Rectal smooth muscle tissue (tissue), 1 donor: ENCODE measurements at regions not wholly inside any gene's neighbourhood (a gene's known extent, or its start where the extent isn't known, plus 50 kb on each side); places are given as distances from the start of the nearest gene placed in this dataset.

Experiments
- H3K27ac ChIP-seq: one replicate; pipeline ENCODE4 v1.7.0; 2013; ENCODE audit warnings: low read depth, low read length, inconsistent platforms
- H3K27me3 ChIP-seq: one replicate; pipeline ENCODE4 v1.7.0; 2013; ENCODE audit warnings: low read length; ENCODE audit not compliant: control insufficient read depth, insufficient read depth
- H3K36me3 ChIP-seq: one replicate; pipeline ENCODE4 v1.7.0; 2013; ENCODE audit warnings: low read length; ENCODE audit not compliant: control insufficient read depth, insufficient read depth
- H3K4me1 ChIP-seq: one replicate; pipeline ENCODE4 v1.7.0; 2013; ENCODE audit warnings: low read length; ENCODE audit not compliant: control insufficient read depth, insufficient read depth
- H3K4me3 ChIP-seq: one replicate; pipeline ENCODE4 v1.7.0; 2013; ENCODE audit warnings: low read length
- H3K9ac ChIP-seq: one replicate; pipeline ENCODE4 v1.7.0; 2013; ENCODE audit warnings: low read length

GRCh38 chr10:85265121-85265520 is 936.7 kb downstream of the CCSER2 start:
- Histone ChIP-seq H3K4me1 (no peaks in the 10 kb centered on the region), H3K27me3 (no peaks in the 10 kb centered on the region)

GRCh38 chr10:85266808-85267207 is 938.4 kb downstream of the CCSER2 start:
- H3K4me3 ChIP-seq = no peak overlapping the region
- H3K27ac ChIP-seq = no peak overlapping the region
- no peak overlapping the region for H3K9ac ChIP-seq
- H3K27me3 ChIP-seq = no peaks in the 10 kb centered on the region
- no peaks in the 10 kb centered on the region for H3K36me3 ChIP-seq
- H3K4me1 ChIP-seq = no peaks in the 10 kb centered on the region

More at GRCh38 chr10:85265121-85265520, 936.7 kb downstream of the CCSER2 start:
- no peak overlapping the region for H3K27ac ChIP-seq
- no peak overlapping the region for H3K9ac ChIP-seq
- no peaks in the 10 kb centered on the region for H3K36me3 ChIP-seq
- H3K4me3 ChIP-seq = no peak overlapping the region

GRCh38 chr10:85280014-85280413 is 951.6 kb downstream of the CCSER2 start:
- H3K27me3 ChIP-seq = no peaks in the 10 kb centered on the region
- no peak overlapping the region for H3K27ac ChIP-seq
- H3K36me3 ChIP-seq = no peaks in the 10 kb centered on the region
- no peaks in the 10 kb centered on the region for H3K4me1 ChIP-seq
- H3K9ac ChIP-seq = no peak overlapping the region
- no peak overlapping the region for H3K4me3 ChIP-seq

- H3K4me3 ChIP-seq = no peak overlapping the region
- H3K27ac ChIP-seq = no peak overlapping the region
- no peaks in the 10 kb centered on the region for H3K4me1 ChIP-seq
- H3K27me3 ChIP-seq = no peaks in the 10 kb centered on the region
- H3K36me3 ChIP-seq = no peaks in the 10 kb centered on the region
- H3K9ac ChIP-seq = no peak overlapping the region
Measured at GRCh38 chr10:85284778-85285770, 956.7 kb downstream of the CCSER2 start.

- H3K27ac ChIP-seq = no peak overlapping the region
- no peaks in the 10 kb centered on the region for H3K27me3 ChIP-seq
- H3K4me1 ChIP-seq = no peaks in the 10 kb centered on the region
- no peaks in the 10 kb centered on the region for H3K36me3 ChIP-seq
- no peak overlapping the region for H3K9ac ChIP-seq
- no peak overlapping the region for H3K4me3 ChIP-seq
Measured at GRCh38 chr10:85293483-85293882, 965.1 kb downstream of the CCSER2 start.

- Histone ChIP-seq H3K4me3 (no peak overlapping the region), H3K4me1 (no peaks in the 10 kb centered on the region), H3K27me3 (no peaks in the 10 kb centered on the region), H3K9ac (no peak overlapping the region), H3K27ac (no peak overlapping the region), H3K36me3 (no peaks in the 10 kb centered on the region)
Measured at GRCh38 chr10:85311613-85312337, 983.4 kb downstream of the CCSER2 start.

- Histone ChIP-seq H3K4me3 (no peak overlapping the region), H3K9ac (no peak overlapping the region), H3K27me3 (no peaks in the 10 kb centered on the region), H3K4me1 (no peaks in the 10 kb centered on the region), H3K36me3 (no peaks in the 10 kb centered on the region), H3K27ac (no peak overlapping the region)
Measured at GRCh38 chr10:85315657-85316056, 987.3 kb downstream of the CCSER2 start.

- Histone ChIP-seq H3K27ac (no peak overlapping the region), H3K27me3 (no peaks in the 10 kb centered on the region), H3K9ac (no peak overlapping the region), H3K4me3 (no peak overlapping the region), H3K4me1 (no peaks in the 10 kb centered on the region), H3K36me3 (no peaks in the 10 kb centered on the region)
Measured at GRCh38 chr10:85316276-85316675, 987.9 kb downstream of the CCSER2 start.

GRCh38 chr10:85317827-85318226 is 989.4 kb downstream of the CCSER2 start:
- H3K27ac ChIP-seq = no peak overlapping the region

GRCh38 chr10:85318809-85319807 is 990.7 kb downstream of the CCSER2 start:
- Histone ChIP-seq H3K4me1 (no peaks in the 10 kb centered on the region), H3K27ac (no peak overlapping the region), H3K9ac (no peak overlapping the region), H3K27me3 (no peaks in the 10 kb centered on the region), H3K36me3 (no peaks in the 10 kb centered on the region), H3K4me3 (no peak overlapping the region)

More at GRCh38 chr10:85317827-85318226, 989.4 kb downstream of the CCSER2 start:
- Histone ChIP-seq H3K9ac (no peak overlapping the region), H3K4me1 (no peaks in the 10 kb centered on the region), H3K4me3 (no peak overlapping the region), H3K27me3 (no peaks in the 10 kb centered on the region), H3K36me3 (no peaks in the 10 kb centered on the region)

- no peak overlapping the region for H3K27ac ChIP-seq
- no peak overlapping the region for H3K4me3 ChIP-seq
- no peaks in the 10 kb centered on the region for H3K27me3 ChIP-seq
- no peaks in the 10 kb centered on the region for H3K36me3 ChIP-seq
- H3K9ac ChIP-seq = no peak overlapping the region
- H3K4me1 ChIP-seq = no peaks in the 10 kb centered on the region
Measured at GRCh38 chr10:85319826-85320225, 991.4 kb downstream of the CCSER2 start.

- Histone ChIP-seq H3K27me3 (no peaks in the 10 kb centered on the region), H3K9ac (no peak overlapping the region), H3K27ac (no peak overlapping the region), H3K36me3 (no peaks in the 10 kb centered on the region), H3K4me1 (no peaks in the 10 kb centered on the region), H3K4me3 (no peak overlapping the region)
Measured at GRCh38 chr10:85333594-85333993, 1005.2 kb downstream of the CCSER2 start.
